DMS 273 treated with DMSO at 0.1 percent for 48 hours (cell line): ENCODE measurements at regions not wholly inside any gene's neighbourhood (a gene's known extent, or its start where the extent isn't known, plus 50 kb on each side); places are given as distances from the start of the nearest gene placed in this dataset.

ENCODE experiments used
- DNase-seq: peaks from one replicate; lab custom pipeline; 2025; lab: John Stamatoyannopoulos, UW

DNA sequence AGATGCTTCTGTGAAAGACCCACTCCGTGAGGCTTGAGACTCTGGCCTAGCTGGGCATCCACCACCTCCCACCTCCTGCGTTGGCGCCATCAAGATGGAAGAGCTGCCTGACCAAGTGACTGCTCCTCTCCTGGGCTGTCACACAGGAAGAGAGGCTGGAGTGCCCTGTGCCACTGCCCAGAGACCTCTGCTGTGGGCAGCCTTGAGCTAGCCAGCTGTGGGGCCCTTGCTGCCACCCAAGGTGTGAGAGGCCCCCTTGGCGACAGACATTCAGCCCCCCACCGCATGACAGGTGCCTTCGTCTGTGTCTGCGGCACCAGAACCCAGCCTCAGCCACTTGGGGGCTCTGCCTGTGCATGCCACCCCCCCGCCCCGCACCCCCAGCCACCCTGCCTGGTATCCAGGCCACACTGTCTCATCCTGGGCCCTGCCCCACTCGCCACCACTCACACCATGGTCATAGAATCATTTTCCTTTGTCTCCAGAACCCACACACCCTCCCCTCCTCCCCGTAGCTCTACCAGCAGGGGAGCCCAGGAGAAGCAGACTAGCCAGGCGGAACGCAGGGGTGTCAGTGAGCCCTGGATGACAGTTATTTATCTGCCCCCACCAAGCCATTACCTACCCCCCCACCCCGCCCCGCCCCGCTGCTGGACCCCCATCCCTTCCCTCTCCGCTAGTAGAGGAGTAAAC, 120.9 kb upstream of the LHX1 start:
- no peak for DNase-seq

DNA sequence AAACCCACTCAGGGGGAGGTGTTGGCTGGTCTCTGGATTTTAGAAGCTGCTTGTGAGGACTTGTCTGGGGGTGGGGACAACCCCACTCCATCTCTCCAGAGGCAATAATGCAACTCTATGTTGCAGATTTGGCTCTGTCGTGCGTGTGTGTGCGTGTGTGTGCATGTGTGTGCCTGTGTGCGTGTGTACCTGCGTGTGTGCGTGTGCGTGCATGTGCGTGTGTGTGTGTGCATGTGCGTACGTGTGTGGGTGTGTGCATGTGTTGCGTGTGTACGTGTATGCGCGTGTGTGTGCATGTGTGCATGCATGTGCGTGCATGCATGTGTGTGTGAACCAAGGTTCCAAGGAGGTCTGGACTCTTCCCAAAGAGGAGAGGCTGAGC, 120.4 kb upstream of the LHX1 start:
- DNase-seq = no peak

DNA sequence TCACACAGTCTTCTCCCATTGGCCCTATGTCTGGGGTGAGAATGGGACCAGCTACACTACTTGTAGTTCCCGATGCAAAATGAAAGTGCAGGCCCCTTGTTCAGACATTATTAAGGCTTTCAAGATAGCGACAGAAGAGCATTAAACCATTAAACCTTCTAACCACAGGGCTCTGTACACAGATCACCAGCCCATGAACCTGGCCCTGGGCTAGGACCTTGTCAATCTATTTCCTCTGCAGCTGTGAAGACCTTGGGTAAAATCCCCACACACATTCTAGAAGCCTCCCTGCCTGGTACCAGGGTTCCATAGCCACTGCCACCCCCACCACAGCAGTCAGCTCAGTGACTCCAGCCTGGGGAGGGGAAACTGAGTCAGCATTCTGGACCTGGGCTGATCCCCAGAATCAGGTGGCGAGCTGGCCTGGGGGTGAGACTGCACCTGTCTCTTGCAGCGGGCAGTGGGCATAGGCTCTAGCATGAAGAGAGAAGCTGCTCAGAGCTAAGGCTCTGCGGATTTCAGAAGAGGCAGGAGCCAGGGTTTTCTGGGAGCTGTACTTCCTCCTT, 119.7 kb upstream of the LHX1 start:
- no peak for DNase-seq

DNA sequence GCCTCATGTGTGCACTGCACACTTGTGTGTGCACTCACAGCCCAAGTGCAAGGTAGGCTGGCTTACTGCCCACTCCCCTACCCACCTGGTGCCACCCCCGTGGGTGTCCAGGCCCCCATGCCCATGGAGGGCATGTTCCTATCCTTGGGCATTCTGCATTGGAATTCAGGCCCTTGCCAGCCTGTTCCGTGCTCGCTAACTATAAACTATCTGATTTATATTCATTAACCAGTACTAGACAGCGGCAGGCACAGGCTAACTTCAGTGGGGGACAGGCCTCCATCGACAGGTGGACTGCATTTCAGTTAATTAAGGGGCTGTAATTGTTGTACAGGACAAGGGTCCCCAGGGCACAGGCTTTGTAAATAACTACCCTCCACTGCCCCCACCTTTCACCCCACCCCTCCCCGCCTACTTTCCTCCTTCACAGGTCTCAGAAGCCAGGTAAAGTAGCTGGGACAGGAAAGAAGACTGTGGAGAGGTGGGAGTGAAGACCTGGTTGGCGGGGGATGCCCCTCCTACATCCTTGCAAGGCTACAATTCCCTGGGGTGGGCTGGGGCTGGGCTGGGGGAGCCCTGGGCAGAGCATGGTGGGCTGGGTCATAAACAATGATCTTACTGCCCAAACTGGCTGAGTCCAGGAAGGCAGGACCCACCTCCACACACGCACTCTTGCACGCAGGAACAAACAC, 119.0 kb upstream of the LHX1 start:
- DNase-seq = no peak

DNA sequence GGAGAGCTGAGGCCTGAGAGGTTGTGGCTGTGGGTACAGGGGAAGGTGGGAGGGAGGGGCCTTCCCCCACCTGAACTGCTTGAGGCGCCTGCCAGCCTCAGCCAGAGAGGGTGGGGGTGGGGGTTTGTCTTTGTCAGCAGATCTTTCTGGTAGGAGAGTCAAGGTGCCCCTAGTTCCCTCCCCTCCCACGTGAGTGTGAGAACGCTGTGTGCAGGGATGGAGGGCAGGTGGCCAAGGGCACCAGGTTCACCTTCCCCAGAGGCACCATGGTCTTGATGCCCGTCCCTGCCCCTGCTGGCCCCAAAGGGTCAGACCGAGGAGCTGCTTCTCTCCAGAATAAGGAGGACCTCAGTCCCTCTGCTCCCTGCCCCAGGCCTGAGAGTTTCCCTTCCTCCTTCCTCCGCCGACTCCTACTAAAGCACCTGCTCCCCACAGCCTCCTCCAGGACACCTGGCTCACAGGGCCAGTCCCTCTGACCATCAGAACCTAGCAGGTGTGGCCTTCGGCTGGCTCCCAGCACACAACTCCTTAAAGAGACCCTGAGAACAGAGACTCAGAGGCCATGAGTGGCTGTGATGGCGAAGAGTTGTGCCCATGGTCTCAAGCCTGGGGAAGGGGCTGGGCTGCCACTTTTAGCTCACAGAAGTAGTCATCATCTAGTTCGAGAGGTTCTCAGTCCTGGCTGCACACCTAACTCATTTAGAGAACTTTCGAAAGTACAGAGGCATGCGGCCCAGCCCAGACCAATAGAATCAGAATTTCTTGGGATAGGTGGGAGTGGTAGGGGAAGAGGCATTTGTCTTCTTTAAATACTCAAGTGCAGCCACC, 113.2 kb upstream of the LHX1 start:
- DNase-seq = no peak

DNA sequence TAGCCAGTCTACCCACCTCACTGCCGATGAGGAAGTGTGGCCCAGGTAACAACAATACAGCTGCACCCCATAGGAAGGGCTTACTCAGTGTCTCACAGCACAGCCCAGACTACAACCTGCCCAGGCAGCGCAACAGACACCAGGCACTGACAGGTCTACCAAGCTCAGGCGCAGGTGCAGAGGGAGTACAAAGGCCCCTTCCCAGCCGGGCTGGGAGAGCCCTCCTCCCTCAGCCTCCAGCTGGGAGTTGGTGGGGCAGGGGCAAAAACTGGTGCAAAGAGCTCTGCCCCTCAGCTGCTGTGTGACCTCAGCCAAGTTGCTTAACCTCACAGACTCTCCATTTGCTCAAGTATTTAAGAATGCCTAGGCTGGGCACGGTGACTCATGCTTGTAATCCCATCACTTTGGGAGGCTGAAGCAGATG, 112.6 kb upstream of the LHX1 start:
- no peak for DNase-seq

DNA sequence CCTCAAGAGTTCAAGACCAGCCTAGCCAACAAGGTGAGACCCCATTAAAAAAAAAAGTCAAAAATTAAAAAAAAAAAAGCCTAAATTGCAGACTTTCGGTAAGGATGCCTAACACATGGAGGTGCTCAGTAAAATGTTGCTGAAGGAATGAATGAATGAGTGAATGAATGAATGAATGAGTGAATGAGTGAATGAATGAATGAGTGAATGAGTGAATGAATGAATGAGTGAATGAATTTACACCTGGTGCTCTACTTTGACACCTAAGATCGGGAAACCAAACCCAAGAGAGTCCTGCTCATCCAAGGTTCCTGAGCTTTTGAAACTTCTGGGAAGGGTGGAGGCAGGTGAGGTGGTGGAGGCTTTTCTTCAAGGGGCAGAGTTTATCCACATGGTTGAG, 112.2 kb upstream of the LHX1 start:
- no peak for DNase-seq

DNA sequence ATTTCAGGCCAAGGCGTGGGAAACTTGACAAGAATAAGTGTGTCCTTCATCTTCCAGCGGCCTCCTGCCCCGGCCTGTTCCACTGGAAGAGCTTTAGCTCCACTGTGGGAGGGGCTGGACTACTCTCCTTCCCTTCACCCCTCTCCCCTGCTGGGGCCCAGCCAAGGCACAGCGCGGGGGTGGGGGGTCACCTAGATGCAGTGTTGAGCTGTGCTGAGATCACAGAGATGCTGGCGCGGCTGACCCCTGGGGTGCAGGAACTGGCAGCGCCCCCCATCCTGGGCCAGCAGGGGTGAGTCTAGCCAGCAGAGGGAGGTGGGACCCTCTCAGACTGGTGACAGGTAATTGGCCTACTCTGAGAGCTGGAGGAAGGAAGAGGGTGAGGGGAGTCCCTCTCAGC, 111.8 kb upstream of the LHX1 start:
- DNase-seq = no peak

DNA sequence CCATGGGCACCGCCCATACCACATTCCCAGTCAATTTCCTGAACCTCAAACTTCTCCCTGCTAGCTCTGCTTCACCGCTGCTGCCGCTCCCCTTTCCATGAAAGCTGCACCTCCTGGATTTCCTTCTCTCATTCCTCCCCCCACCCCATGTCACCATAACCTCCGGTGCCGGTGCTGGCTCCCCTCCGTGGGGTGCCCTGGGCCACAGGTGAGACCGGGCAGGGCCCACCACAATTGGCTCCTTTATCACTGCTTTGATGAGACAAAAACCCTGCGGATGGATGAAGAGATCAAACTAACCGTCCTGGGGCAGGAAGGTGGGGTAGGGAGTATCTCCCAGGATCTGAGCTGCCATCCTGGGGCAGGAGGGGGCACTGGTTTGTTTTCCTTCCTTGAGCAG, 111.3 kb upstream of the LHX1 start:
- DNase-seq = no peak

DNA sequence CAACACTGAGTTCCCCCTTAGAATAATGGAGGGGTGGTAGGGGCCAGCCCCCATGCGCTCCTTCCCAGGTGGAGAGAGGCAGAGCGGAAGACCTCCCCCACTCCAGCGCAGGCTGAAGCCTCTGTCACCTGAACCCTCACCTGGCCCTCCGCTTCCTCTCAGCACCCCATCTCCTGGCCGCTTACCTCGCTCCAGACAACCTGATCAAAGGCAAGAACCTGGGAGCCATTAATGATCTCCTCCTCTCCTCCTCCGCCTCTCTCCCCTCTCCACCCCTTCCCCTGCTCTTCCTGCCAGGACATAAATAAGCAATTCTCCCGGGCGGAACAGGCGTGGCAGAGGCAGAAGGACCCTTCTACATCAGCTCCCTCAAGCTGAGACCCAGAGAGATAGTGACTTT, 110.2 kb upstream of the LHX1 start:
- no peak for DNase-seq

DNA sequence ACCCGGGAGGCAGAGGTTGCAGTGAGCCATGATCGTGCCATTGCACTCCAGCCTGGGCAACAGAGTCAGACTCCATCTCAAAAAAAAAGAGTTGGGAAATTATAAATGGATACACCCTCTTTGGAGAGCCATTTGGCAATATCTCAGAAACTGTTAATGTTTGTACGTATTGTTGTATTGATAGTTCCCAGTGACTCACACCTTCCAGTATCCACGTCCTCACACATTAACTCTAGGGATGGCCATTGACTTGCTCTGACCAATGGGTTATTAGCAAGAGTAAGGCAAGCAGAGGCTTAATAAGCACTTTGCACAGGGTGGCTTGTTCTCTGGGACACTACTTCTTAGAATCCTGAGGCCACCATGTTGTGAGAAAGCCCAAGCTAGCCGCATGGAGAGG, 107.6 kb upstream of the LHX1 start:
- DNase-seq = no peak

DNA sequence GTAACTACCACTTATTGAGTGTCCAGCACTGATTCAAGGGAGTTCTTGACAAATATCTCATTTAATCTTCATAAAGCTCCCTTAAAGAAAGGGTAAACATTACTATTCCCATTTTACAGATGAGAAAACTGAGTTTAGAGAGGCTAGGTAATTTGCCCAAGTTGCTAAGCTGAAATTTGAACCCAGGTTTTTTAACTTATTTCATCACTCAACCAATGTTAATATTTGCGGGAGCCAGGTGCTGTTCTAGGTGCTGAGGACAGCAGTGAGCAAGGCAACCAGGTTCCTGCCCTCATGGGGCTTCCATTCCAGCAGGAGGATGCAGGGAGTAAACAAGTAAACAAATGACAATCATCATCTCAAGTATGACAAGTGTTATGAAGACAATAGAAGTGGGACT, 104.0 kb upstream of the LHX1 start:
- no peak for DNase-seq

DNA sequence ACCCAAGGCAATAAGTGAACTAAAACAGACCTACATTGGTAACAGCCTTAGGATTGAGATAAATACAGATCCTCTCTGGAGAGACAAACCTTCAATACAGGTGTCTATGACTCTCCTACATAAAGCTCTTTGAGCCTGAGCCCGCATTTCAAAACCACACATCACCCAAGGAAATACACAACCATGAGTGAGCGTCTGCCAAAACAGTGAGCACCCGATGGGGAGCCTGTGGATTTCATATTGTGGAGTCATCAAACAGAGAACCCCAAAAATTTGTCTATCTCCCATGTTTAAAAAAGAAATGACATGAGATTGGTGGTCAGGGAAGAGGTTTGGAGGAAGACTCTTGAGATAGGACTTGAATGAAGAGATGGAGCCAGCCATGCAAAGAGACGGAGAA, 102.2 kb upstream of the LHX1 start:
- no peak for DNase-seq

DNA sequence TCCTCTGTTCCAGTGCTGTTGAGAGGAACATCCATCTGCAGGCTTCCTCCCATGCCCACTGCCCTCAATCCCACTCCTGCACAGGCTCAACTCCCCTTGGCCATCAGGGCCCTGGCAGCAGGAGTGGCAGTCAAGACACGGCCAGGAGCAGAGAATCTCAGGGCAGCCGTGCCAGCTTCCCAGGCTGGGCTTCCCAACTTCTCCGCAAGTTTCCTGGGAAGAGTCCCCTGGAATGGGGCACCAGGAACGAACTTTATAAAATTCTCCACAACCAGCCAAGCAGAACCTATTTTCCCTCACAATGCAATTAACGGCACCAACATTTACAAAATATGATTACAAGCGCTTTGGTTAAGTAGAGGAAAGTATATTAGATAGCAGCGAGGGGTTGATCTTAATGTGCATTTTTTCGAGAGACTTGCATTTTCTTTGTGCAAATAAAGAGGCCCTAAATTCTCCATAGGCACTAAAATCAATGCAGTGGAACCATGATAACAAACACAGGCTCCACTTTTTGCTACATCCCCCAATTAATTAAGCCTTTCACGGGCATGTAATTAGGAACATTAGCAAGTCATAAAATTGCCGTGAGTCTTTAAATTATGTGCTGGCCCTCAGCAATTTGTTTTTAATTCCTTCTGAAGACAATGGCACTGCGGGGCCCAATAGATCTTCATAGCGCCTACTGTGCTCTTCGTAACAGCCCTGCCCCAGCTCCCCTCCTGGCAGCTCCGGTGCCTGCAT, 99.9 kb upstream of the LHX1 start:
- no peak for DNase-seq

DNA sequence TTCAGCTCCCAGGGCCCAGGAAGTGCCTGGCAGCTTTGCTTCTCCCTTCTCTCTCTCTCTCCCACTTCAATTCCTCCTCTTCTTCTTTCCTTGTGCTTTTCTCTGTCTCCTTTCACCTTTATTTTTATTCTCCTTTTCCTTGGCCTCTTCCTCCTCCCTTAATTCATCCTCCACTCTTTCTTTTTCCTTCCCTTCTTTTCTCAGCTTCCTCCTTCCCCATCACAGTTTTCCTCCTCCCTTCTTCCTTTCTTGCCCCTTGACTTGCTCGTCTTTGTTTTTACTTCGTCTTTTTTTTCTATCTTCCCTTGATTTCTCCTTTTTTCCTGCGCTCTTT, 99.4 kb upstream of the LHX1 start:
- DNase-seq = no peak

DNA sequence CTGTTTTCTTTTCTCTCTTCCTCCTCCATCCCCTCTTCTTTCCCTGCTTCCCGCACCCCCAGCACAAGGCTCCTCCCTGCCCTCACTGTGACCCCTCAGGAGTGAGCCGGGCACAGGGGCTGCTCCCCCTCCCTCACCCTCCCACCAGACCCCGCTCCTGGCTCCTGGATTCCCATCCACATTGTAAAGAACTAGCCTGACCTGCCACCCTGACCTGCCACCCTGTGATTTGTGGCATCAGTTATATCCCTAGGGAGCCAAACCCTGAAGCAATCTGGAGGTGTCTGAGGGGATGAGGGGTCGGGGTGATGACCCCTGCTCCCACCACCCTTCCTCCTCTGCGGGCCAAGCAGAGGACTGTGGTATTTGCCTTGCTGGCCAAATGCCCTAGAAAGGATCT, 98.0 kb upstream of the LHX1 start:
- no peak for DNase-seq

DNA sequence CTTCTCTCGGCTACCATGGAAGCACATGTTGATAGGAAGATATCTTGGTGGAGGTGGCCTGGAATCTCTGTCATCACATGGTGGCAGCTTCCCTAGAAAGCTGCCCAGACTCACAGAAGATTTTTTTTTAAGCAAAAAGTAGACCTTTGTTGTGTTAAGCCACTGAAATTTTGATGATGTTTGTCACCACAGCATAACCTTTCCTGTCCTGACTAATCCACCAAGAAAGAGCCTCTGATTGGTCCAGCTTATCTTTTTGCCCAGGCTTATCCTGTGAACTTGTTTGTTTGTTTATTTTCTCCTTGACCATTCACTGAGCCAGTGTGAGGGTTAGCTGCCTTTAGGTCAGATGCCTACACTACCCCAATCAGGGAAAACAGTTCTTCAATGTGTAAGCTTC, 96.5 kb upstream of the LHX1 start:
- DNase-seq = no peak

DNA sequence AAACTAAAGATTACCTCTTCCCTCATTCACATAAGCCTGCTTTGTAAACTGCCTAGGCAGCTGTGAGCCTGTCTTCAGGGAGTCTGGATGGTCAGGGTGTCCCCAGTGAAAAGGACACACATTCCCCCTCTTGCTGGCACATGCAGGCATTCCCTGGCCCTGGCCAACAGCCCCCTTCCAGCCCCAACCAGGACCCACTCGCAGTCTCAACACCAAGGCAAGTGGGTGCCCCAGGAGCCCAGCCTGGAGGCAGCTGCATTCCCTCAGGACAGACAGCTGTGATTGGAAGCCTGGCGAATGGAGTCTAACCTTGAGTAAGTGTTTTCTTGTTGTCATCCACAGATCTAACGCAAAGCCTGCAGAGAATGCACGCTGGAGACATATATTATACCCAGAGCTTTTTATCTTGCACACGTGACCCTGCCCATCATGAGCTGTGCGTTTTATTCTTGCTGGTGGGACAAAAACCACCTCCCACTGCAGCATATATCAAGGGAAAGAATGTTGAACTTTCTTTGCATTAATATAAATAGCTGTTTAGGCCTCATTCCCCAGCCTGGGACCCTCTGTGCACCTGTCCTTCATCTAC, 95.0 kb upstream of the LHX1 start:
- DNase-seq = no peak

DNA sequence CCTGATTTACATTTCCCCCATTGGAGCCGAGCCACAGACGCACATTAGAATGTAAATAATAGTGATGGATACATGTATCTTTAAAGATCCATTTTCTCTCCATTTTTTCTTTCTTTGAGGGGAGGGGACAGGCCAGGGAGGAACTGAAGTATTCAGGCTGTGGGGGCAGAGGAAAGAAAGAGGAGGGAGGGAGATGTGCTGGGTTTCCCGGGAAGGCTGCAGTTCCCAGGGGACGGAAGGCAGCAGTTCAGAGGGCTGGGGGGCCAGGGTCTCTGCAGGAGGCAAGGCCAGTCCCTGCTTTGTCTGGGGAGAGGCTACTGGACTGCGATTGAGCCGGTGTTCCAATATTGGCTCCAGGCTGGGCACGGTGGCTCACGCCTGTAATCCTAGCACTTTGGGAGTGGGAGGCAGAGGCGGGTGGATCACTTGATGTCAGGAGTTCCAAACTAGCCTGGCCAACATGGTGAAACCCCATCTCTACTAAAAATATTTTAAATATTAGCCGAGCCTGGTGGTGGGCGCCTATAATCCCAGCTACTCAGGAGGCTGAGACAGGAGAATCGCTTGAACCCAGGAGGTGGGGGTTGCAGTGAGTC, 94.2 kb upstream of the LHX1 start:
- DNase-seq = no peak

DNA sequence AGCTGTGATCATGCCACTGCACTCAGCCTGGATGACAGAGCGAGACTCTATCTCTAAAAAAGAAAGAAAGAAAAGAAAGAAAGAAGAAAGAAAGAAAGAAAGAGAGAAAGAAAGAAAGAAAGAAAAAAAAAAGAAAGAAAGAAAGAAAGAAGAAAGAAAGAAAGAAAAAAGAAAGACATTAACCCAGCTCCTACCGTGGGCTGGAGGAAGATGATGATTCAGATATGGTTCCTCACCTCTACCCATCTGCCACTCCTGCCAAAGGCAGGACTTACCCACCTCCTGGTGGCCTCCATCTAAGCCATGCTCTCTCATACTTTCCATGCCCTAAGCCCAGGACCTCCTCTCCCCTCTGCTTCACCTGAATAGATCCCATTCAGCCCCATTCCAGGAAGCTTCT, 93.3 kb upstream of the LHX1 start:
- no peak for DNase-seq

DNA sequence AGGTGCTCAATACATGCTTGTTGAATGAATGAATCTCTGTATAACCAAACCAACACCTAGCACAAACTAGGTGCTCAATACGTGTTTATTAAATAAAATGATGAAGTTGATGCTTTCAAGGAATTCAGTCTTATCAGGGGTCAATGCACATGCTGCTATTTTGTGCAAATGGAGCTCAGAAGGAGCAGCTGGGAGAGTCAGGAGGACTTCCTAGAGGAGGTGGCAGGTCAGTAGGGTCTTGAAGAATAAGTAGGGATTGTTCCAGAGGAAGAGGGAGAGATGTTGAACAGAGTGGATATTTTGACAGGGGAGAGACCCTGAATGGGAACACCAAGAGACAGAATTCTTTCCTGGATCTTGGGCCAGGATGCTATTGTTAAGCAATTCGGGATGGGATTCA, 92.7 kb upstream of the LHX1 start:
- DNase-seq = no peak

DNA sequence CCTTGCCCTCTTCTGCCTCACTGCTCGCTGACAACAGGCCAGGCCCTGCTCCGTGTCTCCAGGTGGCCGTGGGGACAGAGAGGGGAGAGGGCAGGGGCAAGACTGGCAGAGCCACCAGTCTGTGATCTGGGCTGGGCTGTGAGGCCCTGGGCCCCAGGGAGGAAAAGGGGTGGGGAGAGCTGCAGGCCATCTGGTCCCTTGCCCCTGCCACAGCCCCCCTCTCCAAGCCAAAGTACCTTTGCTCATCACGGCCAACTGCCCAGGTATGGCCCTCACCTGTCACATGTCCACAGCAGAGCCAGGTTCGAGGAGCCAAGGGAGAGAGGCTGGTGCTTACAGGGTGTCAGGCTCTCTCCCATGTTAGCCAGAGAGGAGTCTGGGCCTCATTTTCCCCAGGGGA, 91.4 kb upstream of the LHX1 start:
- no peak for DNase-seq
